ENCODE measurements at regions not wholly inside any gene's neighbourhood (a gene's known extent, or its start where the extent isn't known, plus 50 kb on each side); places are given as distances from the start of the nearest gene placed in this dataset.

DNA sequence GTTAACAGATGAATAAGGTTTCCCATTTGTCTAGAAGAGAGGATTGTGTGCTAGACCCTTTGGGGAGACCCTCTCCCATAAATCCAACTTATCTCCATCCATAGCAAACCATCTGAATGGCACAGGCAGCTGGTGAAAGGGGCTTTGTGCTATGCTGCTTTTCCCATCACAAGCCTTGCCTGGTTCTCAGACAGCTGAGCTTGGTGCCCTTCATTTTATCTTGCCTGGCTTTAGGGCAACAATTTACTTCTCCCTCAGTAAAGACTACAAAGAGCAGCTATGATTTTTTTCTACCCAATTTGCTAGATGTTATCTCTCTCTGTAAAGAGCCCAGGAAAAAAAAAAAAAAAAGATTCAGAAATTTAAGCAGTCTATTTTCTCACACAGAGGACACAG lies 117.0 kb upstream of the COL21A1 start:
- Histone ChIP-seq H3K9me3 (ENCODE audit: control insufficient read depth, insufficient read depth, low read length) (no peaks in the 10 kb centered on the region), H4K91ac (ENCODE audit: insufficient read depth, low read depth, low read length) (peak overlapping the region; percentile 44; the same call in 1 of the 2 replicates), H2AK9ac (replicated peaks; ENCODE audit: low read depth, low read length, poor library complexity) (no peak overlapping the region), H3K18ac (ENCODE audit: low read depth, low read length) (peak overlapping the region; percentile 46; the same call in 1 of the 2 replicates), H4K20me1 (ENCODE audit: insufficient read depth, low read length) (no peaks in the 10 kb centered on the region), H2BK5ac (ENCODE audit: low read depth, low read length, poor library complexity, severe bottlenecking) (no peak overlapping the region), H3K9me1 (ENCODE audit: insufficient read depth, low read length) (no peaks in the 10 kb centered on the region), H4K5ac (ENCODE audit: low read depth, low read length) (no peak overlapping the region), H3K56ac (ENCODE audit: extremely low read depth, insufficient read depth, low read length) (no peak overlapping the region), H3K4me3 (ENCODE audit: insufficient read depth, low read depth, low read length) (no peak overlapping the region), H3K23ac (ENCODE audit: low read depth, low read length) (no peak overlapping the region), H2BK20ac (ENCODE audit: low read depth, low read length) (peak overlapping the region; percentile 38; the same call in 1 of the 2 replicates), H4K8ac (ENCODE audit: low read depth in 2 of 2, low read length in 2 of 2) (no peak overlapping the region), H2AK5ac (ENCODE audit: low read depth, low read length) (0 out of 2 replicates have a peak overlapping the region, but pooled peaks have one; percentile 58), H3K79me1 (ENCODE audit: low read depth in 1 of 2, low read length in 2 of 2) (no peaks in the 10 kb centered on the region), H2AFZ (replicated peaks; ENCODE audit: low read length, poor library complexity) (no peak overlapping the region), H2BK15ac (ENCODE audit: low read depth, low read length) (0 out of 3 replicates have a peak overlapping the region, but pooled peaks have one; percentile 17), H3K36me3 (ENCODE audit: control insufficient read depth, insufficient read depth, low read length) (no peaks in the 10 kb centered on the region), H3K9ac (ENCODE audit: low read depth, low read length) (no peak overlapping the region), H3K4me1 (ENCODE audit: control insufficient read depth, insufficient read depth, low read length) (0 out of 2 replicates have a peak, but pooled peaks cover 2% of the 10 kb centered on the region), H3K4ac (ENCODE audit: low read depth, low read length) (no peak overlapping the region), H3K14ac (replicated peaks; ENCODE audit: low read depth, low read length) (0 out of 2 replicates have a peak overlapping the region, but pooled peaks have one; percentile 15), H2BK120ac (ENCODE audit: low read depth, low read length) (no peak overlapping the region), H3K27me3 (ENCODE audit: control insufficient read depth, insufficient read depth, low read length) (no peaks in the 10 kb centered on the region), H3K27ac (ENCODE audit: insufficient read depth, low read length) (no peak overlapping the region), H3K4me2 (ENCODE audit: low read depth, low read length) (no peak overlapping the region)
- intact Hi-C loops (cut with micrococcal nuclease): no loop called here
- CTCF ChIA-PET: interaction anchor here (0.6 to 0.7 kb wide), 3 partner anchors 9 to 505 kb away, joined by 3 to 4 read pairs (median 3); no protein-coding TSS in a partner anchor
- no peak for DNase-seq
- TF ChIP-seq RAD21 (IDR thresholded peaks at IDR 0.05; ENCODE audit: low read length): no peak
- TF ChIP-seq, protein P1, sequence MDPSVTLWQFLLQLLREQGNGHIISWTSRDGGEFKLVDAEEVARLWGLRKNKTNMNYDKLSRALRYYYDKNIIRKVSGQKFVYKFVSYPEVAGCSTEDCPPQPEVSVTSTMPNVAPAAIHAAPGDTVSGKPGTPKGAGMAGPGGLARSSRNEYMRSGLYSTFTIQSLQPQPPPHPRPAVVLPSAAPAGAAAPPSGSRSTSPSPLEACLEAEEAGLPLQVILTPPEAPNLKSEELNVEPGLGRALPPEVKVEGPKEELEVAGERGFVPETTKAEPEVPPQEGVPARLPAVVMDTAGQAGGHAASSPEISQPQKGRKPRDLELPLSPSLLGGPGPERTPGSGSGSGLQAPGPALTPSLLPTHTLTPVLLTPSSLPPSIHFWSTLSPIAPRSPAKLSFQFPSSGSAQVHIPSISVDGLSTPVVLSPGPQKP (IDR thresholded peaks at IDR 0.05; ENCODE audit: borderline replicate concordance, low read depth, low read length): no peak
- TF ChIP-seq RFX5 (IDR thresholded peaks at IDR 0.05; ENCODE audit: low read depth, low read length): no peak
- no peak for TF ChIP-seq CHD1 (IDR thresholded peaks at IDR 0.05; ENCODE audit: low read depth, low read length)
- no peak for TF ChIP-seq MAFK (IDR thresholded peaks at IDR 0.05; ENCODE audit: low read depth, low read length)
- no peak for TF ChIP-seq MAZ (IDR thresholded peaks at IDR 0.05; ENCODE audit: borderline replicate concordance, low read depth, low read length)
- POLR2A ChIA-PET (ENCODE audit: unreplicated experiment): no interaction called here
- no TSS peak for BruUV-seq (replicated peaks)
- in situ Hi-C loops (cut with MboI; ENCODE audit: low sequenced_read_pairs): loop anchor here (5.0 to 25.0 kb wide), 2 partner anchors 228 to 498 kb away; no protein-coding TSS in a partner anchor
- ATAC-seq (ENCODE audit: low read depth): no peak
- dilution Hi-C loops (cut with HindIII; ENCODE audit: low sequenced_read_pairs, unreplicated experiment): loop anchor here (25.0 kb wide), 1 partner anchor 223 kb away; no protein-coding TSS in a partner anchor

All from IMR-90 (cell line).